Inflammatory macrophage (primary cell): ENCODE measurements at regions not wholly inside any gene's neighbourhood (a gene's known extent, or its start where the extent isn't known, plus 50 kb on each side); places are given as distances from the start of the nearest gene placed in this dataset.

Experiments
- DNase-seq, 2 donors: peaks; one replicate each; pipeline ENCODE4 v3.0.0-alpha.2; 2020 to 2022

- no peak for DNase-seq
These were observed 936.1 kb downstream of the SUCLG1 start for GRCh38 chr2:83522891-83523493.

- no peak for DNase-seq
These were observed 941.2 kb downstream of the SUCLG1 start for GRCh38 chr2:83517727-83518368.

- no peak for DNase-seq
These were observed 942.6 kb downstream of the SUCLG1 start for GRCh38 chr2:83516503-83516902.

GRCh38 chr2:83487451-83487850 lies 971.6 kb downstream of the SUCLG1 start:
- DNase-seq, result no peak

- no peak for DNase-seq
These were observed 977.6 kb downstream of the SUCLG1 start for GRCh38 chr2:83481436-83481835.

- DNase-seq, result no peak
These were observed 981.0 kb downstream of the SUCLG1 start for GRCh38 chr2:83478037-83478436.

- no peak for DNase-seq
These were observed 983.7 kb downstream of the SUCLG1 start for GRCh38 chr2:83475371-83475770.

GRCh38 chr2:83471655-83472054 lies 987.4 kb downstream of the SUCLG1 start:
- DNase-seq, result no peak

- no peak for DNase-seq
These were observed 988.2 kb downstream of the SUCLG1 start for GRCh38 chr2:83470928-83471327.

- DNase-seq, result no peak
These were observed 994.6 kb downstream of the SUCLG1 start for GRCh38 chr2:83464444-83464843.

GRCh38 chr2:83462881-83463280 lies 996.2 kb downstream of the SUCLG1 start:
- no peak for DNase-seq

- no peak for DNase-seq
These were observed 997.9 kb downstream of the SUCLG1 start for GRCh38 chr2:83461135-83461534.

GRCh38 chr2:83459456-83459855 lies 999.6 kb downstream of the SUCLG1 start:
- DNase-seq, result no peak

- no peak for DNase-seq
These were observed 1023.1 kb downstream of the SUCLG1 start for GRCh38 chr2:83435989-83436388.

- DNase-seq, result no peak
These were observed 1038.1 kb downstream of the SUCLG1 start for GRCh38 chr2:83420993-83421392.

GRCh38 chr2:83394134-83394904 lies 1064.8 kb downstream of the SUCLG1 start:
- no peak for DNase-seq

GRCh38 chr2:83388804-83389203 lies 1070.3 kb downstream of the SUCLG1 start:
- no peak for DNase-seq

- DNase-seq, result no peak
These were observed 1072.5 kb downstream of the SUCLG1 start for GRCh38 chr2:83386549-83386948.

- DNase-seq, result no peak
These were observed 1080.2 kb downstream of the SUCLG1 start for GRCh38 chr2:83378921-83379320.

GRCh38 chr2:83376731-83377130 lies 1082.3 kb downstream of the SUCLG1 start:
- no peak for DNase-seq

GRCh38 chr2:83370419-83370762 lies 1088.7 kb downstream of the SUCLG1 start:
- DNase-seq, result no peak

GRCh38 chr2:83369601-83370418 lies 1089.3 kb downstream of the SUCLG1 start:
- DNase-seq, result no peak

- DNase-seq, result no peak
These were observed 1090.2 kb downstream of the SUCLG1 start for GRCh38 chr2:83368916-83369315.
